GM21515 (cell line): ENCODE measurements at regions not wholly inside any gene's neighbourhood (a gene's known extent, or its start where the extent isn't known, plus 50 kb on each side); places are given as distances from the start of the nearest gene placed in this dataset.
A peak's percentile ranks its signal among the peaks of the same experiment; 100 is the strongest.

ENCODE experiments used
- ATAC-seq: cut with Tn5 transposase; IDR thresholded peaks from one replicate; pipeline ENCODE4 v1.9.1; 2021; ENCODE audit not compliant: unreplicated experiment

DNA sequence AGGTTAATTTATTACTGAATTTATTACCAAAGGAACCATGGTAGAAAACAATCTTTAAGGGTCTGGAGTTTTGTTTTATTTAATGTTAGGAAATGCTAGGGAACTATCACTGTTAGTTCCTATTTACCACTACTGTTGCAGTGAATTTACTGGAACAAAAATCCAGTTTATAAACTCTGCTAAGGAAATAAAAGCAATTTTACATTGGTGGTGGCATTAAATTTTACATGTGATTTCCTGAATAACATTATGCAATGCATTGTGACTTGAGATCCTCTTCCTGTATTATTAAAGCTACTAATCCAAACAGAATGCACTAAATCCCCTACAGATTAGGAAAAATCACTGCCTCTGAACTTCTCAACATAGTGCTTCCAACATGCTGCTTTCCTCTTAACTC is 599.5 kb upstream of the PTGER4 start:
- ATAC-seq = no peak

DNA sequence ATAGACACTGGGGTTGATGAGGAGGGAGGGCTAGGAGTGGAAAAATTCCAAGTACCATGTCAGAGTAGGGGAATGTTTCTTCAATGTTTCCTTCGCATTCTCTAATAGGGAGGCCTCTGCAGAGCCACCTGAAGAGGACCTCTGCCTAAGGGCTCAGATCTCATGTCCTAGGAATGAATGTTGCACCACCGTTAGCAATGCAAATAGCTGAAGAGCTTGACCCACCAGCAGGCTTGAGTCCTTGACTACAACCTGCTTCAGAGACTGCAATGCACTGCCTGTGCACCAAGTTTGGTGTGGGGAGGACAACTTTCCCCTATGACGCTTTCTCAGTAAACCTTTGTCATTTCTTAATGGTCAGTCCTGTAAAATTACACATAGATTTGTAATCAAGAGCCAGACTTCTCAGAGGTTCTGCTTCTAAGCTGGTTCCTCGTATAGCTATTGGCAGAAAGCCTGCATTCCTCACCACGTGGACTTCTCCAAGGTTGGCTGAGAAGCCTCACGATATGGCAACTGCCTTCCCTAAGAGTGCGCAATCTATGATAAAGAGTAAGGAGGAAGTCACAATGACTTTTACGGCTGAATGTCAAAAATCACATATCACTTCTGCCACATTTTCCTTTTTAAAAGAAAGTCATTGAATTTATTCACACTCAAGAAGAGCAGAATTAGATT is 600.7 kb upstream of the PTGER4 start:
- no peak for ATAC-seq

DNA sequence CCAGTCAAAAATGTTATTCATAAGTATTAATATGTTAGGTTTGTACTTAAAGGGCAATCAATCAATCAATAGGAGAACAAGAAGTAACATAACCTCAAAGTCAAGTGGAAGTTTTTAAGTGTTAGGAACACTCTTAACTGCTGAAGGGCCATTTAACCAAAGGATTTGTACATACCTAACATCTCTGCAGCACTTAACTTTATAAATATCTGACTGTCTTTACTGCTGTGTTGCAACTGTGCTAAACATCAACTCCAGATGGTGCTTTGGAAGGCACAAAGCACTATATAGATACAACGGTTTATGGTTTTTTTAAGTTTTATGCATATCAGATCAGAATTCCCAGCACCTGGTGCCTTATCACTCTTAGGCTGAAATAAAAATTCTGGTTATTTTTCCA is 604.9 kb upstream of the PTGER4 start:
- ATAC-seq = no peak

DNA sequence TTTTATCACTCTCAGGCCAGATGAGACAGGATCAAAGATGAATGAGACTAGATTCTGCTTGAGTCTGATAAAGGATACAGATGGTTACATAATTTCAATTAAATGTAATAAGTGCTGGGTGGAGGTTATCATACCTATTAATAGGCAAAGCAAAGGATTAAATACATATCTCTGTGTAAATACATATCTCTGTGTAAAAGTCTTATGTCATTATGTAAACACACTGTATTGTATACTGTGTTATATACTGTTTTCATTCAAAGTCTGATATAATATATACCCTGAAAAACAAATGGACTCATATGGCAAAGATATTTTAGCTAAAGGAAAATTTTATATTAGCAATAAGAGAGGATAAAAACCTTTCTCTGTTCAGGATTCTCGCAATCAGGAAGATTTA is 605.8 kb upstream of the PTGER4 start:
- no peak for ATAC-seq

DNA sequence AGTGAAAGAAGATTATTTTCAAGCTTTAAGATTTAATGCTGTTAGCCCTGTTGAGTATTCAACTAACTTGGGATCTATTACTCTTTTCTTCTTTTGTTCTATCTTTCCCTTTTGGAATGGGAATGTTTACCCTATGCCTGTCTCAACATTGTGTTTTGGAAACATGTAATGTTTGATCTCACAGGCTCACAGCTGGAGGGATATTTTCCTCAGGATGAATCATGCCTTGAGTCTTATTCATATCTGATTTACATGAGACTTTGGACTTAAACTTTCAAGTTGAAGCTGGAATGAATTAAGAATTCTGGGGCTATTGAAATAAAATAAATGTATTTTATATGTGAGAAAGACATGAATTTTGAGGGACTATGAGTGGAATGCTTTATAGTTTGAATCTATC is 607.8 kb upstream of the PTGER4 start:
- ATAC-seq = no peak

DNA sequence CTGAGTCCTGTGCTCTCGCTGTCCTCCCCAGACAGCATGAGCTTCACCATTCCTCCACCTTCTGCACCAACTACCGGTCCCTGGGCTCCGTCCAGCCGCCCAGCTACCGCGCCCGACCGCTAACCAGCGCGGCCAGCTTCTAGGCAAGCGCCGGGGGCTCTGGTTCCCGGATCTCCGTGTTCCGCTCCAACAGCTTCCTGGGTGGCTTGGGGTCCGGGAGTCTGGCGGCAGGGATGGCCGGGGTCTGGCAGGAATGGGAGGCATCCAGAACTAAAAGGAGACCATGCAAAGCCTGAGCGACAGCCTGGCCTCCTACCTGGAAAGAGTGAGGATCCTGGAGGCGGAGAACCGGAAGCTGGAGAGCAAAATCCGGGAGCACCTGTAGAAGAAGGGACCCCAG is 613.1 kb upstream of the PTGER4 start:
- no peak for ATAC-seq

DNA sequence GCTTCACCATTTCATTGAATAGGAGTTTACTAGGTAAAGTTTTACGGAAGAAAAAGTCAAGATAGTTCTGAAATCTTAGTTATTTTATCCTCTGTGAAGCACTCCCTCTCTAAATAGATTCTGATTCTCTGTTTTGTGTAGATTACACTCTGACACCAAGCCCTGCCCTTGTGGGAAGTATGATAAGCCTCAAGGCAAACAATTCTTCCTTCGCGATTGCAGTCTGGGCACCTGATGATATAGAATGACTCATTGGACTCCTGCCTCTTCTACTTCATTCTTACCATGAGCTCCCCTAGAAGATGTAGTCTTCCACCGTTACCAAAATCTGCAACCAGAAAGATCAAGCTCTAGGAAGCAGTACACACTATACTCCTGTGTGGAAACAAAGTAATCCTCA is 626.9 kb upstream of the PTGER4 start:
- no peak for ATAC-seq

DNA sequence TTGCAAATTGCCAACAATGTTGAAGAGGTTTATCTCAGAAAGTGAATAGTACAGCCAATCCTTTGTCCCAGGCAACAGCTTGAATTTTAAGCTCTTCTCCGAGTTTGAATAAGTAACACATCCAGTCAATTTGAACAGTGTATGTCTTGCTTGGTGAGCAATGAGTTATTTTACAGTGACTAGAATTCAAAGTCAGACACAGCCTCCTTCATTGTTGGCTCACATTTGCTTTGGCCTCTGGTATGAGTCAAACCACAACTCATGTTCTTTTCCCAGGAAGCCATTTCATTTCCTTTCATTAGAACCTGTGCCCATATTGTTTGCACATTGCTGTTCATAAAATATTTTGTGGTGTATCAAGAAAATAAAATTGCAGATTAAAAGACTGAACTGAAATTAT is 622.0 kb upstream of the DAB2 start:
- no peak for ATAC-seq

DNA sequence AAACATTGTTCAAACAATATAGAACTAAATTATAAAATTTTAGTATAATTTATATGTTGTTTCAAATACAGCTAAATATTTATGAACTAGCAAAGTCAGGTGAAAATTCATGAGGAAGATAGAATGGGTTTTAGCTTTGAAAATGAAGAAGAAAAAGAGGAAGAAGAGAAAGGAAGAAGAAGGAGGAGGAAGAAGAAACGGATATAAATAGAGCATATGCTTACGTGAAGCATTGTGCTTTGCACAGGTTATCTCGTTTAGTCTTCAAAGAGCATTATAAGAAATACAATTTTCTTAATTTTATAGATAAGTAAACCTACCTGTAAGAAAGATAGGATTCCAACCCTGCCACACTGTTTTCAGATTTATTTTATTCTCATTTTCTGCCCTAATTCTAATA is 620.6 kb upstream of the DAB2 start:
- ATAC-seq = no peak

DNA sequence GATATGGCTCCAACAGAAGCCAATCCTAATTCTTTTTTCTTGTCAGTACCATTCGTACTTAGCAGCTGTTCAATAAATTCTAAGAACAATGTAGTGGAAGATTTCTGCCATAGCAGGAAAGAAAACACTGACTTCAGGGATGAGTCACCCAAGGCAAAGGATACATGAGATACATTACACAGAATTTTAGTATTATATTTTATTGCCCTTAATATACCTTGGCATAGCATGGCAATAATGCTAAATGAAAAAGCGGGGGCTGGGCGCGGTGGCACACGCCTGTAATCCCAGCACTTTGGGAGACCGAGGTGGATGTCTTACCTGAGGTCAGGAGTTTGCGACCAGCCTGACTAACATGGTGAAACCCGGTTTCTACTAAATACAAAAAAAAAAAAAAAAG is 619.1 kb upstream of the DAB2 start:
- ATAC-seq = no peak

DNA sequence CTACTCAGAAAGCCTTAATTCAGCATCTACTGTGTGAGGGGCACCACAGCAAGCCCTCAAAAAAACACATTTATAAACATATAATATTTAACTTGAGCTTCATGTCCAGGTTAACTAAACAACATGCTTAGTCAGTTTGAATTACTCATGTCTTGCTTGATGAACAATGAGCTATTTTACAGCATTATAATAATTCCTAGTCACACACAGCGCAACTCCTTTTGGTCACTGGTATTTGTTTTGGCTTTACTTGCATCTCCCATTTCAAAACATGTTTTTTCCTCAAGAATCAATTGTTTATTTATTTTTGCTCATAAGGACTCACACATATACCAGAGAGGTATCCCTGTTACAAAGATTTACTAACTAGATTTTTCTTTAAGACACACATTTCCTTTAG is 616.7 kb upstream of the DAB2 start:
- no peak for ATAC-seq

DNA sequence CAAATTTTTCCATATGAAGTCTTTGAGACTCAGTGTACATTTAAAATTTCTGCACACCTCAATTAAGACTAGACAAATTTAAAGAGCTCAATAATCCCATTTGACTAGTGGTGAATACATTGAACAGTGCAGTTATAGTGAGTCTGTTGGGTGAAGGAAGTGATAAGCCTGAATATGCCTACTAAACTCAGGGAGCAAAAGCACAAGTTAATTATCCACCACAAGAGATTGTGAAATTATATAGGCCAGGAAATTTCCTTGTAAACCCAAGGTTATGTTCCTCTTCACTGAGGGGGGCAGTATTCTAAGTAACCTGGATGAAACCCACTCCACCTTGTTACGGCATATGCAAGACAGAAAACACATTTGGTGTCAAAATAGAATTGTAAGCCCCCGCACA is 612.9 kb upstream of the DAB2 start:
- ATAC-seq = no peak

DNA sequence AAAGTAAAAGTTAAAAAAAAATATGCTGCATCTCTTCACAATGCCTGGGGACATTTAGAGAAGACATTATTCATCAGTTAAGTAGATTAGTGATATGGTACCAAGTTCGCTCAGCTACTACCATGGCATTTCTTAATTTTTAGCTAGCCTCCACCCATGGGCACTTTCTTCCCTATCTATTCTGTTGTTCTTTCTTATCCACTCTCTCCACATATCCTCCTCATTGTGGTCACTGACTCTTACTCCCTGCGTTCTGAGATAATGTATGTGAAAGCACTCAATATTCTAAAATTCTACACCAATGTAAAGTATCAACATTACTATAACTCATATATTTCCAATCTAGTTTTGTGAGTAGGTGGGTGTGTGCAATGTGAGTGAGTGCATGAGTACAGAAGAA is 609.7 kb upstream of the DAB2 start:
- ATAC-seq = no peak

DNA sequence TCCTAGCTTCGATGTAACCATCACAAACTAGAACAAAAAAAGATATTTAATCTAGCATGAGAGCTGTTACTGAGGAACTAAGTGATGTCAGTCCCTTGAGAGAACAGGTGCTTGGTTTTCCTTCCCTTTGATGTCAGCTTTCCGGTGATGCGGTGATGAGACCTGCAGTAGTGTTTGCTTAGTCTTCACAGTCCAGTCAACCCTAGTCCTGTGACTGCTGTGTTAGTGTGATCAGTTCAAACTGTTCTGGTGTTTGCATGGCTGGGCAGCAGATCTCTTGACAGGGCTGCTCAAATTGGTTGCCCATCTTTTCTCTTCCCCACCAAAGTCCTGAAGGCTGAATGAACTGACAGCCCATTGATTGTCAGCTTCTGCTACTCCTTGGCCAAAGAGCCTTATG is 608.6 kb upstream of the DAB2 start:
- peak; percentile 67 for ATAC-seq

DNA sequence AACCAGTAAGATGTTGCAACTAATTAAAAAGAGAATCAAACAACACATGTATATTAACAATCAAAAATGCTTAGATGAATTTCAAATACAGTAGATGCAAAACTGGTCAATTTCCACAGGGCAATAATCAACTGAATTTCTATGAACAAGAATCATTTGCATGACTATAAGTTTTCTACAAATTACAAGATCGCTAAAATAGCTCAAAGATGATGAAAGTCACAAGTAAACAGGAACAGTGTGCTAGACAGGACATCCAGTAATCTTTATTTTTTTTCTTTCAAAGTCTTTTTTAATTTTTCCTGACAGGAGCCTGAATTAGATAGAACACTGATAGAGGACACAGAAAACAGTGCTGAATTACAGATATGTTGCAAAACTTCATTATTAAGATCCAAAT is 608.2 kb upstream of the DAB2 start:
- no peak for ATAC-seq

DNA sequence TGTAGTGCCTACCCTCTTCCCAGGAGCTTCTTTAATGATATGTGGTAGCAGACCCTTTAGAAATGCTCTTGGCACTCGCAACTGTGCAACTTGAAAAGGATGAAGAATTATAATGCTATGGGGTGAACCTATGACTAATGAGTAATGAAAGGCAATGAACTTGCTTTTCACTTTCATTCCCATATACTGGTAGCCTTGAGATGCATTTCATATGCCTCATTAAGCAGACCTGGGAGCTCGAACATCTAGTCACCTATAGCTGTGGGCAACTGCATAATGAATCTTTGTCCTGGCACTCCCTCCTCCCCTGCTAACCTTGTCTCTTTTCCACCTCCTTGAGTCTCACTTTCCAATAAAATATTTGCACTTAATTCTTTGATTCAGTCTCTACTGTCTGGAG is 605.9 kb upstream of the DAB2 start:
- no peak for ATAC-seq

DNA sequence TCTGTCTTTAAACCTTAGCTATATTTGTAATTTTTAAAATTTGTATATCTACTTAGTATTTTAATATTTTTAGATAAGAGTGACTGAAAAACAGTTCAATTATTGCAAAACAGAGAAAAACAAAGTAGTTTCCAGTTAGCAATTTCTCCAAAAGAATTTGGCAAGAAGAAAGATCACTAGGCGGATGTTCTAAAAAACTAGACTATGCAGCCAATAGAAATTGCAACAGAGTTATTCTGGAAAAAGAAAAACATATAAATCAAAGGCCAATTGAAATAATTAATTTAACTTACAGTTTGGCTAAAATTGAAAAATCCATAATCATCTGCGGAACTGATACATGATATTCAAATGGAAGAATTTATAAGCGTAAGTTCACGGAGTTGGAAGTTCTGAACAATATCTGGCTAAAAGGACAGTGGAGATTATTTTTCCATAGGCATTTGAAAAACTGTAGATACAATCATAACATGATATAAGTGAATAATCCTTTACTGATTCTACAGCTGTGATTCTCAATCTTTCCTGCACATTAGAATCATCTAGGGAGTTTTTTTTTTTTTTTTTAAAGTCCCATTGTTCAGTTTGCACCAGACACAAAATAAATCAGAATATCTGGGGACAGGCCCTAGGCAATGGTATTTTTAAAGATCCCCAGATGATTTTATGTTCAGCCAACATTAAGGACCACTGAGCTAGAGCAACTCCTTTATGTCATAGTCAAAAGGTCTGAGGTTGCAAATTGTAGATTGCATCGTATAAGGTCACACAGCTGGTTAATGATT is 605.1 kb upstream of the DAB2 start:
- ATAC-seq = no peak

DNA sequence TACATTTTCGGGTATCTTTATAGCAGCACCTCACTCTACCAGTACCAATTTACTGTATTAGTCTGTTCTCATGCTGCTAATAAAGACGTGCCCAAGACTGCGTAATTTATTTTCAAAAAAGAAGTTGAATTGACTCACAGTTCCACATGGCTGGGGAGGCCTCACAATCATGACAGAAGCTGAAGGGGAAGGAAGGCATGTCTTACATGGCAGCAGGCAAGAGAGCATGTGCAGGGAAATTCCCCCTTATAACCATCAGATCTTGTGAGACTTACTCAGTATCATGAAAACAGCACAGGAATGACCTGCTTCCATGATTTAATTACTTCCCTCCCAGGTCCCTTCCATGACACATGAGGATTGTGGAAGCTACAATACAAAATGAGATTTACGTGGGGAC is 602.6 kb upstream of the DAB2 start:
- no peak for ATAC-seq

DNA sequence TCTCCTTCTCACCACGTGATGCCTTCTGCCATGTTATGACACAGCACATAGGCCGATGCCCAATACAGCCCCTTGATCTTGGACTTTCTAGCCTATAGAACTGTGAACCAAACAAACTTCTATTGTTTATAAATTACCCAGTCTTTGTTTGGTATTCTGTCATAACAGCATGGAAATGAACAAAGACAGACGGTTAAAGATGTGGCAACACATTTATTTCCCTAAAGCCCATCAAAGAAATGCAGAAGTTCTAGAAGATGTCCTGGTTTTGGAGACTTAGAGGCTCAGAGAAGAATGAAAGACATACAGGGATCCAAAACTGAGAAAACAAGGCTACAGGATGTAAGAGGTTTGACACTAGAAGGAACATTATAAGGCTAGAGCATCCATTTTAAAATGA is 600.8 kb upstream of the DAB2 start:
- no peak for ATAC-seq

DNA sequence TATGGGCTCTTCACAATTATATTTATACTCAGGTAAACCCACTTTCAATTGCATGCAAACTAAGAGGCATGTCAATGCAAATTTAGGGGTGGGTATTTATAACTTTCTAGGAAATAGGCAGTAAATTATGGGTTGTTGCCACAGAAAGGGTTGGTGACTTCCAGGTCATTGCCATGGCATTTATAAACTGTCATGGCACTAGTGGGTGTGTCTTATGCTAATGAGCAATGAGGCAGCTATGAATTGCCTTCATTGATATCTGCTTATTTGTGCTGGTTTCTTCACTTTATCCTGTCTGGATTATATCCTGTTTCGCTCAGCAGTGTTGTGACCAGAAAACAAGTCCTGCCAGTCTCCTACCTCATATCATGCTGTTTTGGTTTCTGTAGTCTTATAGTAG is 597.3 kb upstream of the DAB2 start:
- no peak for ATAC-seq

DNA sequence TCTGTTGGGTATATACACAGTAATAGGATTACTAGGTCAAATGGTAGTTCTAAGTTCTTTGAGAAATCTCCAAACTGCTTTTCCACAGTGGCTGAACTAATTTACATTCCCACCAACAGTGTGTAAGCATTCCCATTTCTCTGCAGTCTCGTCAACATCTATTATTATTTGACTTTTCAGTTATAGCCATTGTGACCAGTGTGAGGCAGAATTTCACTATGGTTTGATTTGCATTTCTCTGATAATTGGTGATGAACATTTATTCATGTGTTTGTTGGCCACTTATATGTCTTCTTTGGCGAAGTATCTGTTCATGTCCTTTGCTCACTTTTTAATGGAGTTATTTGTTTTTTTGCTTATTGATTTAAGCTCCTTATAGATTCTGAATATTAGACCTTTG is 596.2 kb upstream of the DAB2 start:
- ATAC-seq = no peak

DNA sequence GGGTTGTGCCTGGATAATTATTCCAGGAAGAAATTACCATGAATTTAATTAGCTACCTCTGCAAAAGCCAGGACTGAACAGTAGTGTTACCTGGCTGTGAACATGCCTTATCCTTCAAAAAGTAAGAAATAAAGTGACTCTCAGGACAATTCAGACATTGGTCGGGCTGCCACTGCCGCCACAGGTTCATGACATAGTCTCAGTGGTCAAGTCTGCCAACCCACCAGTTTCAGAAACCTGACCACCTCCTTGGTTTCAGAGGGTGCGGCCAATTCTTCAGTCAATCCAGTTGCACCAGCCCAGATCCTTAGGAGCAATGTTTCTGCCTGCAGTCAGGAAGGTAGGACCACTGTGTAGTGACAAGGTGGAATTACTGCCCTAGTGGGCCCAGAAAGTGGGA is 593.1 kb upstream of the DAB2 start:
- no peak for ATAC-seq

DNA sequence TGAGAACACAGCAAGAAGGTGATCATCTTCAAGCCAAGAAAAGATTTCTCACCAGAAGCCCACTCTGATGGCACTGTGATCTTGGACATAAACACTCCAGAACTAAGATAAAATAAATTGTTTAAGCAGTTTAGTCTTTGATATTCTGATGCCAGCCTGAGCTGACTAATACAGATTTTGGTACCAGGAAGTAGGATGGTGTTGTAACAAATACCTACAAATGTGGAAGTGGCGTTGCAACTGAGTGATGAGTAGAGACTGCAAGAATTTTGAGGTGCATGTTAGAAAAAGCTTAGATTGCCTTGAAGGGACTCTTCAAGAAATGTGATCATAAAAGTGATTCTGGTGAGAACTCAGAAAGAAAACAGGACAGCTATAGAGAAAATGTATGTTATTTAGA is 592.4 kb upstream of the DAB2 start:
- no peak for ATAC-seq
